ENCODE measurements at regions not wholly inside any gene's neighbourhood (a gene's known extent, or its start where the extent isn't known, plus 50 kb on each side); places are given as distances from the start of the nearest gene placed in this dataset.

DNA sequence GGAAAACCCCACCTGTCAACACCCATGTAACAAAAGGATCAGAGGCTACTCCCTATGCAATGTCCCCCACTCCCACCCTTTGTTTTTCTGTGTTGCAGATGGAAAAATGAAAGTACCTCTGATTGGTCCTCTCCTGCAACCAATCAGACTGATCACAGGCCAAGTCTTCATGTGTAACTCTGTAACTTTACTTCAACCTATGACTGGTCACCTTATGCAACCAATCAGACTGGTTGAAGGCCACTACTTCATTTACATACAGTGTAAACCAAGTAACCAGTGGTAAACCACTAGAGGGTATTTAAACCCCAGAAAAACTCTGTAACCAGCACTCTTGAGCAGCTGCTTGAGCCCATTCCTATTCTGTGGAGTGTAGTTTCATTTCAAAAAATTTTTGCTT lies 266.3 kb upstream of the OLFM3 start:
- Histone ChIP-seq H3K4me1 (no peaks in the 10 kb centered on the region), H3K36me3 (ENCODE audit: control insufficient read depth, insufficient read depth, low read length) (no peaks in the 10 kb centered on the region), H3K4me3 (ENCODE audit: low read depth, low read length) (no peak overlapping the region), H3K27me3 (replicated peaks; ENCODE audit: control insufficient read depth, insufficient read depth, low read length) (no peaks in the 10 kb centered on the region), H3K9me3 (no peaks in the 10 kb centered on the region)
- intact Hi-C loops (cut with micrococcal nuclease; ENCODE audit: unreplicated experiment) = no loop called here
- TF ChIP-seq, protein P1, sequence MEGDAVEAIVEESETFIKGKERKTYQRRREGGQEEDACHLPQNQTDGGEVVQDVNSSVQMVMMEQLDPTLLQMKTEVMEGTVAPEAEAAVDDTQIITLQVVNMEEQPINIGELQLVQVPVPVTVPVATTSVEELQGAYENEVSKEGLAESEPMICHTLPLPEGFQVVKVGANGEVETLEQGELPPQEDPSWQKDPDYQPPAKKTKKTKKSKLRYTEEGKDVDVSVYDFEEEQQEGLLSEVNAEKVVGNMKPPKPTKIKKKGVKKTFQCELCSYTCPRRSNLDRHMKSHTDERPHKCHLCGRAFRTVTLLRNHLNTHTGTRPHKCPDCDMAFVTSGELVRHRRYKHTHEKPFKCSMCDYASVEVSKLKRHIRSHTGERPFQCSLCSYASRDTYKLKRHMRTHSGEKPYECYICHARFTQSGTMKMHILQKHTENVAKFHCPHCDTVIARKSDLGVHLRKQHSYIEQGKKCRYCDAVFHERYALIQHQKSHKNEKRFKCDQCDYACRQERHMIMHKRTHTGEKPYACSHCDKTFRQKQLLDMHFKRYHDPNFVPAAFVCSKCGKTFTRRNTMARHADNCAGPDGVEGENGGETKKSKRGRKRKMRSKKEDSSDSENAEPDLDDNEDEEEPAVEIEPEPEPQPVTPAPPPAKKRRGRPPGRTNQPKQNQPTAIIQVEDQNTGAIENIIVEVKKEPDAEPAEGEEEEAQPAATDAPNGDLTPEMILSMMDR (IDR thresholded peaks at IDR 0.05; ENCODE audit: insufficient read depth in 1 of 2, low read depth in 1 of 2, low read length in 1 of 2, severe bottlenecking in 1 of 2, unreplicated experiment in 1 of 2) = no peak
- Mint-ChIP-seq H3K27ac (ENCODE audit: unreplicated experiment) (no peak overlapping the region), H3K4me3 (ENCODE audit: unreplicated experiment) (no peak overlapping the region), H3K9me3 (ENCODE audit: unreplicated experiment) (no peaks in the 10 kb centered on the region), H3K27me3 (ENCODE audit: insufficient read depth, unreplicated experiment) (no peaks in the 10 kb centered on the region), H3K4me1 (ENCODE audit: low read depth, unreplicated experiment) (no peaks in the 10 kb centered on the region), H3K36me3 (ENCODE audit: insufficient read depth, unreplicated experiment) (no peaks in the 10 kb centered on the region)
- CTCF ChIA-PET = no interaction called here
- BruUV-seq (replicated peaks) = no TSS peak
- POLR2A ChIA-PET = no interaction called here
- no peak for DNase-seq

DNA sequence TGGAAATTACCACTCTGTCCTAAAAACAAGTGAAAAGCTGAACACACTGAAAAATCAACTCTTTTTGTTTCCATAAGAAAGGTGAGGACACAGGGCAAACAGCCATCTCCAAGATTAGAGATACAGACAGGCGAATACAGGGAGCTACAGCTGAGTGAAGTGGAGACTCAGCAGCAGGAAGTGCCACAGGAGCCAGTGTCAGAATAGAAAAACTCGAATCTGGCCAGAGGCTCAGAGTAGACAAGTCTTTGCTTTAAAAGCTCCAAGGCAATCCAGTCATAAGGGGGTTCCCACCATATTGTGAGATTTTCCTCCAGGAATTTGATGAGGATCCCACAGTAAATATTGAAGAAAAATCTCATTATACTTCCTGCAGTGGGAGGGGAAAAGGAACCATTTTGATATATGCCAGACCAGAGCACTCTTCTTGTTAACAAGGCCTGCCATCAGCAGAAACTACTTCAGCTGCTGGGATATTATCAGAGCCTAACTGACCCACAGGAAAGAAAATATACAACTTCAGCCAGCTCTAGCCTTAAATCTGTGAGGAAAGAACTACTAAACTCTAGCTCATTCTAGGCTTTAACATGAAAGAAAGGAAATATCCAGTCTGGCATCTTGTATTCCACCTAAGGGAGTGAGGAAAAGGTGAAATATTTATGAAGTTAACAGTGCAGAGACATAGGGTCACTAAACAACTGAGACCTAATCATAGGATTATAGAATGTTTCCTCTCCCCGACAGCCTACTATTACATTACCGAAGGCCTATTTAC lies 256.2 kb upstream of the OLFM3 start:
- Mint-ChIP-seq H3K36me3 (ENCODE audit: insufficient read depth, unreplicated experiment) (no peaks in the 10 kb centered on the region), H3K27me3 (ENCODE audit: insufficient read depth, unreplicated experiment) (no peaks in the 10 kb centered on the region), H3K27ac (ENCODE audit: unreplicated experiment) (no peak overlapping the region), H3K4me1 (ENCODE audit: low read depth, unreplicated experiment) (no peaks in the 10 kb centered on the region), H3K4me3 (ENCODE audit: unreplicated experiment) (no peak overlapping the region), H3K9me3 (ENCODE audit: unreplicated experiment) (no peaks in the 10 kb centered on the region)
- BruUV-seq (replicated peaks) = no TSS peak
- Histone ChIP-seq H3K9me3 (no peaks in the 10 kb centered on the region), H3K4me3 (ENCODE audit: low read depth, low read length) (no peak overlapping the region), H3K27me3 (replicated peaks; ENCODE audit: control insufficient read depth, insufficient read depth, low read length) (no peaks in the 10 kb centered on the region), H3K4me1 (no peaks in the 10 kb centered on the region), H3K36me3 (ENCODE audit: control insufficient read depth, insufficient read depth, low read length) (no peaks in the 10 kb centered on the region)
- CTCF ChIA-PET = no interaction called here
- intact Hi-C loops (cut with micrococcal nuclease; ENCODE audit: unreplicated experiment) = no loop called here
- TF ChIP-seq, protein P1 (IDR thresholded peaks at IDR 0.05; ENCODE audit: insufficient read depth in 1 of 2, low read depth in 1 of 2, low read length in 1 of 2, severe bottlenecking in 1 of 2, unreplicated experiment in 1 of 2) = no peak
- POLR2A ChIA-PET = no interaction called here
- DNase-seq = no peak

DNA sequence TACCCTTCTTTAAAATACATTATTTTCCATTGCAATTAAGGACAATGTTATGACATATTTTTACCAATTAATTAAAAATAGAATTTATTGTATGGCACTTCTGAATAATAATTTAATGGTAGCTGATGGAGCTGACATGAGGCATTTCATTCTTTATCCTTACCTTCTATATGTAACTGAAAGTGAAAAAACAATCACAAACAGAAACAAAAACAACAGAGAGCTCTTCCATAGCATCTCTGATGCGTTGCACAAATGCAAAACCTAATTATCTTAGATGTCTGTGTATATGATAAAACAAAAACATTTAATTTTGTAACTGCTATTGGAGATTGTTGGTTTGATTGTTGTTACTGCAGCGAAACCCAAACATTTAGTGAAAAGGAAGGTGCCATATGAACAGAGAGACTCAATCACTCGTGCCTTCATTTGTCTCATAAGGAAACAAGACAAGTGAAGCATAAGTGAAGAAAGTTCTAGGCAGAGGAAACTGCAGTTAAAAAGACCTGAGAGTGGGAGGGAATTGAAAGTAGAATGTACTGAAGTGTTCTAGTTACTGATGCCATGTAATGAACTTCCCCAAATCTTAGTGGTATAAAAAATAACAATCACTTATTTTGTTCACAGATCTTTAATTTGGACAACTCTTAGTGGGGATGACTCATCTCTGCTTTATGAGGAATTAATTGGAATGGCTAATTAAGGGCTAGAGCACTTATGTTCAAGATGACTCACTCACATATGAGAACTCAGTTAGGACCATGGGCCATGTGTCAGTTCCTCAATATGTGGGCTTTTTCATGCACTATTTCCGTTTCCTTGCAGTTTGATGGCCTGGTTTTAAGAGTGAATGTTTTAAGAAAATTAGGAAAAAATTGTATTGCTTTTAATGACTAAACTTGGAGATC lies 245.0 kb upstream of the OLFM3 start:
- no peaks in the 10 kb centered on the region for H3K27me3 Mint-ChIP-seq (ENCODE audit: insufficient read depth, unreplicated experiment)
- ChIA-PET POLR2A (no interaction called here), CTCF (no interaction called here)
- BruUV-seq (replicated peaks) = no TSS peak
- no peak overlapping the region for H3K4me3 ChIP-seq (ENCODE audit: low read depth, low read length)
- no peaks in the 10 kb centered on the region for H3K36me3 ChIP-seq (ENCODE audit: control insufficient read depth, insufficient read depth, low read length)
- H3K4me1 ChIP-seq = no peaks in the 10 kb centered on the region
- intact Hi-C loops (cut with micrococcal nuclease; ENCODE audit: unreplicated experiment) = no loop called here
- H3K4me3 Mint-ChIP-seq (ENCODE audit: unreplicated experiment) = no peak overlapping the region
- no peaks in the 10 kb centered on the region for H3K27me3 ChIP-seq (replicated peaks; ENCODE audit: control insufficient read depth, insufficient read depth, low read length)
- DNase-seq = no peak
- H3K4me1 Mint-ChIP-seq (ENCODE audit: low read depth, unreplicated experiment) = no peaks in the 10 kb centered on the region
- TF ChIP-seq, protein P1 (IDR thresholded peaks at IDR 0.05; ENCODE audit: insufficient read depth in 1 of 2, low read depth in 1 of 2, low read length in 1 of 2, severe bottlenecking in 1 of 2, unreplicated experiment in 1 of 2) = no peak
- no peak overlapping the region for H3K27ac Mint-ChIP-seq (ENCODE audit: unreplicated experiment)
- H3K9me3 ChIP-seq = no peaks in the 10 kb centered on the region
- H3K36me3 Mint-ChIP-seq (ENCODE audit: insufficient read depth, unreplicated experiment) = no peaks in the 10 kb centered on the region
- no peaks in the 10 kb centered on the region for H3K9me3 Mint-ChIP-seq (ENCODE audit: unreplicated experiment)

All from Caco-2 (cell line).